HEK293 (cell line): ENCODE measurements at regions not wholly inside any gene's neighbourhood (a gene's known extent, or its start where the extent isn't known, plus 50 kb on each side); places are given as distances from the start of the nearest gene placed in this dataset.

Experiments
- REST ChIP-seq: fragments of 450-650 bp; formaldehyde crosslinking; IDR thresholded peaks from 2 replicates; pipeline ENCODE4 v1.5.1; 2016; ENCODE audit warnings: missing biosample characterization, missing genetic modification characterization
- ZNF23 ChIP-seq: fragments of 450-650 bp; formaldehyde crosslinking; IDR thresholded peaks from 2 replicates; pipeline ENCODE4 v1.5.1; 2016; ENCODE audit warnings: missing biosample characterization, missing genetic modification characterization, borderline replicate concordance

- TF ChIP-seq ZNF23 (tag by site-specific recombination) (no peak), REST (tag by site-specific recombination) (no peak)
These were observed 793.7 kb downstream of the GRIK2 start for GRCh38 chr6:102187186-102187585.
